Esophagus muscularis mucosa (tissue), 4 donors: ENCODE measurements at regions not wholly inside any gene's neighbourhood (a gene's known extent, or its start where the extent isn't known, plus 50 kb on each side); places are given as distances from the start of the nearest gene placed in this dataset.
A peak's percentile ranks its signal among the peaks of the same experiment; 100 is the strongest.
"Not testable (repeated sequence)": the region's sequence is repeated elsewhere in the genome, so short reads cannot be mapped to it uniquely, and the experiment has no call there.

ENCODE experiments used
- DNase-seq: peaks from one replicate; pipeline ENCODE4 v3.0.0-alpha.2; 2017; ENCODE audit errors: extremely low spot score
- H3K27ac ChIP-seq, 4 donors: fragments of 200-600 bp; sonication (generic); replicated peaks in 1 of 4; 1 replicate in 3 of 4; 2 replicates in 1 of 4; pipeline ENCODE4 v1.5.1; 2016 to 2019; ENCODE audit warnings: mild to moderate bottlenecking in 1 of 4
- H3K27me3 ChIP-seq, 4 donors: fragments of 200-600 bp; sonication (generic); one replicate each; pipeline versions ENCODE4 v1.5.1 to v1.6.0; 2016 to 2019
- H3K36me3 ChIP-seq, 4 donors: fragments of 200-600 bp; sonication (generic); one replicate each; pipeline ENCODE4 v1.5.1; 2016 to 2019
- H3K4me1 ChIP-seq, 4 donors: fragments of 200-600 bp; sonication (generic); one replicate each; pipeline ENCODE4 v1.5.1; 2016 to 2019
- H3K4me3 ChIP-seq, 4 donors: fragments of 200-600 bp; sonication (generic); 1 replicate in 2 of 4; 2 replicates in 2 of 4; pipeline ENCODE4 v1.5.1; 2016 to 2019; ENCODE audit warnings: mild to moderate bottlenecking in 4 of 4, moderate library complexity in 1 of 4
- H3K9me3 ChIP-seq, 4 donors: fragments of 200-600 bp; sonication (generic); 1 replicate in 3 of 4; 2 replicates in 1 of 4; pipeline ENCODE4 v1.5.1; 2016 to 2019
- WGBS: methylation state at CpG from one replicate; pipeline ENCODE4 v1.1.5; 2018; 5-methylcytosine and 5-hydroxymethylcytosine counted together
- intact Hi-C: fragments of 100-400 bp; cut with DNase I; formaldehyde crosslinking; loops from one replicate; pipeline ENCODE4 v1.15.1; 2023
- TF ChIP-seq, protein P1 (sequence below), 3 experiments: fragments of 200-600 bp in 2 of 3; fragments of 450-650 bp in 1 of 3; sonication (generic) in 2 of 3; IDR thresholded peaks; one replicate each; pipeline ENCODE4 v1.5.1; 2017 to 2019; ENCODE audit warnings: antibody characterized with exemption in 3 of 3, mild to moderate bottlenecking in 2 of 3, moderate library complexity in 1 of 3

DNA sequence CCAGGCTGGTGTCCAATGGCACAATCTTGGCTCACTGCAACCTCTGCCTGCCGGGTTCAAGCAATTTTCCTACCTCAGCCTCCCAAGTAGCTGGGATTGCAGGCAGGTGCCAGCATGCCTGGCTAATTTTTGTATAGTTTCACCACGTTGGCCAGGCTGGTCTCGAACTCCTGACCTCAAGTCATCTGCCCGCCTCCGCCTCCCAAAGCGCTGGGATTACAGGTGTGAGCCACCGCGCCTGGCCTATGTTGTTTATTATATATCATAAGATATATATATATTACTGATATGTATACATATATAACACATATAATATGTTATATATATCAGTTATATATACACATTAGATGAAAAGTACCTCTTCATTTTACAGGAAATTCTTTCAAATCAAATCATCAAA is 914.7 kb downstream of the FOXD4L5 start:
- H3K4me1 ChIP-seq, H3K27ac ChIP-seq, H3K9me3 ChIP-seq, H3K27me3 ChIP-seq, intact Hi-C loops, H3K36me3 ChIP-seq, DNase-seq, H3K4me3 ChIP-seq: not testable (repeated sequence)
- 81% methylated on average over 6 of the region's 8 CpGs for WGBS

DNA sequence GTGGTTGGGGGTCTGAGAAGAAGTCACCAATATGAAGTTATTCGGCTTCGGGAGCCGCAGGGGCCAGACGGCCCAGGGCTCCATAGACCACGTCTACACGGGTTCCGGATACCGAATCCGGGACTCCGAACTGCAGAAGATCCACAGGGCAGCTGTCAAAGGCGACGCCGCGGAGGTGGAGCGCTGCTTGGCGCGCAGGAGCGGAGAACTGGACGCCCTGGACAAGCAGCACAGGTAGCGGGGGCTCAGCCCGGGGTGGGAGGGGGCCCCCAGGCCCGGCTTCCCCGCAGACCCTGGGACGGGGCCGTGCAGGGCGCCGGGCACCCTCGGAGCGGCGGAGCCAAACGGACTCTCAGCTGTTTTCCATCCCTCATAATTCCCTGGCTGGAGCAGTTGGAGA is 915.4 kb downstream of the FOXD4L5 start:
- H3K4me3 ChIP-seq: peak overlapping the region; percentile 28 to 50 (median 46)
- H3K27me3 ChIP-seq, H3K9me3 ChIP-seq, DNase-seq, H3K4me1 ChIP-seq, intact Hi-C loops, H3K36me3 ChIP-seq, H3K27ac ChIP-seq: not testable (repeated sequence)
- WGBS: no CpG with 5 or more reads among the region's 31 CpGs

DNA sequence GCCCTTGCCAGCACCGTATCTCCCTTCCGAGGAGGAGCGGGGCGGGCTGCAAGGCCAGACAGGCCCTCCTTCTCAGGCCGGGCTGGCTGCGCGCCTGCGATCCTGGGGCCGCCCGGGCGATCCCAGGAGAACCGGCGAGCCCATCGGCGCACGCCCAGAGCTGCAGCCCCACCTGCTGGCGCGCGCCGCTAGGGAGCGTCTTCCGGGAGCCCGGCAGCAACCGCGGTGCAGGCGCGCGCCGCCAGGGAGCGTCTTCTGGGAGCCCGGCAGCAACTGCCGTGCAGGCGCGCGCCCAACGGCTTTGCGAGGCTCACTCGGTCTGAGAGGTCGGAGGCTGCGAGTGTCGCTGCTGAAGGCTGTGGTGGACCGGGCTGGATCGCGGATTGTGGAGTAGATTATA is 915.9 kb downstream of the FOXD4L5 start:
- peak overlapping the region in 3 of 4 donors; percentile 39 to 51 (median 41) for H3K4me3 ChIP-seq
- DNase-seq, intact Hi-C loops: not testable (repeated sequence)

DNA sequence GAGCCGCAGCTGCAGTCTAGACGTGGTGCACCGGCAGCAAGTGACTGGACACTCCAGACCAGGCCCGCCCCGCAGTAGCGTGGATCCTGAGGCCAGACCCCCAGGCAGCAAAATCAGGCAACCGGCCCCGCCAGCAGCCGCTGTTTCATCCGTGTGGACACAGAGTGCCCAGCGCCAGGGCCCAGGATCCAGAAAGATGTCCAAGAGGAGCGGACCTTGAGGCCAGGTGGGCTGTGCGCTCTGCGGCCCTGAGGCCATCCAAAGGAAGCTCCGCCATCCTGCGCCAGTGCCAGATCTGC is 916.4 kb downstream of the FOXD4L5 start:
- H3K36me3 ChIP-seq, H3K9me3 ChIP-seq, DNase-seq, intact Hi-C loops, H3K4me1 ChIP-seq, H3K27ac ChIP-seq, H3K27me3 ChIP-seq: not testable (repeated sequence)
- no CpG with 5 or more reads among the region's 16 CpGs for WGBS
- peak overlapping the region; percentile 42 to 50 (median 44) for H3K4me3 ChIP-seq

More for the DNA sequence above, 915.9 kb downstream of the FOXD4L5 start:
- WGBS: no CpG with 5 or more reads among the region's 44 CpGs
- not testable (repeated sequence) for H3K36me3 ChIP-seq, H3K9me3 ChIP-seq, H3K27ac ChIP-seq, H3K4me1 ChIP-seq, H3K27me3 ChIP-seq
- TF ChIP-seq, protein P1, sequence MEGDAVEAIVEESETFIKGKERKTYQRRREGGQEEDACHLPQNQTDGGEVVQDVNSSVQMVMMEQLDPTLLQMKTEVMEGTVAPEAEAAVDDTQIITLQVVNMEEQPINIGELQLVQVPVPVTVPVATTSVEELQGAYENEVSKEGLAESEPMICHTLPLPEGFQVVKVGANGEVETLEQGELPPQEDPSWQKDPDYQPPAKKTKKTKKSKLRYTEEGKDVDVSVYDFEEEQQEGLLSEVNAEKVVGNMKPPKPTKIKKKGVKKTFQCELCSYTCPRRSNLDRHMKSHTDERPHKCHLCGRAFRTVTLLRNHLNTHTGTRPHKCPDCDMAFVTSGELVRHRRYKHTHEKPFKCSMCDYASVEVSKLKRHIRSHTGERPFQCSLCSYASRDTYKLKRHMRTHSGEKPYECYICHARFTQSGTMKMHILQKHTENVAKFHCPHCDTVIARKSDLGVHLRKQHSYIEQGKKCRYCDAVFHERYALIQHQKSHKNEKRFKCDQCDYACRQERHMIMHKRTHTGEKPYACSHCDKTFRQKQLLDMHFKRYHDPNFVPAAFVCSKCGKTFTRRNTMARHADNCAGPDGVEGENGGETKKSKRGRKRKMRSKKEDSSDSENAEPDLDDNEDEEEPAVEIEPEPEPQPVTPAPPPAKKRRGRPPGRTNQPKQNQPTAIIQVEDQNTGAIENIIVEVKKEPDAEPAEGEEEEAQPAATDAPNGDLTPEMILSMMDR (IDR thresholded peaks at IDR 0.05): peak; percentile 30 to 39 (median 31)

DNA sequence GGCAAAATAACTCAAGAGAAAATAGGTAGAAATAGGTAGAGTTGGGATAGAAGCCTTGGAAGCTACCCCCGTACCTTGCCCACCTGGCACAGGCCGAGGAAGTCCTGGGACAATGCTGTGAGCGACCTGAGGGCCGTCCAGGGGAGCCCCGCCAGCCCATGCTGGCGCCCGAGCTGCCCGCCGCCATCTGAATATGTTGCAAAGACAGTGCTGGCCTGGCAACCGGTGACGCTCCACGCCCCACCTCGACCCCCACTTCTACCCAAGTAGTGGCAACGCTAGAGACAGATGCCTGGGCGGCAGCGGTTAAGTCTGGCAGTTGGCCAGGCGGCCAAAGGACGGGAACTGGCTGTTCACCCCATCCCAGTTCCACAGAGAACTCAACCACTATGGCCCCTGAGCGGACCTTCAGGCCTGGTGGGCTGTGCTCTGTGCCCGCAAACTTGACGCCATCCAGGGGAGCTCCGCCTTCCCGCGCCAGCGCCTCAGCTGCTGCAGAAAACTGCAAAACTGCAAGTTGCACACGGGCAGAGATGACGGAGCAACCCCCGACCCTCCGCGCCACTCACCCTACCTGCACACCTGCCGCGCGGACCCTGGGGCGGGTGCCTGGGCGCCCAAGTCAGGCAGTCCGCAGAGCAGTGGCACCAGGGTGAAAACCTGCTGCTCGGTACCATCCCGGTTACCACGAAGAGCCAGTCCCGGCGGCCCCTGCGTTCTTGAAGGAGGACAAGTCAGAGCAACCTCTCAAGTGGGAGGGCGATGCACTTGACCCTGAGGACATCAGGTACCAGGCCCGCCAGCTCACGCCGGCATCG is 917.0 kb downstream of the FOXD4L5 start:
- H3K36me3 ChIP-seq, H3K4me1 ChIP-seq, intact Hi-C loops, DNase-seq, H3K27me3 ChIP-seq, H3K9me3 ChIP-seq, H3K27ac ChIP-seq: not testable (repeated sequence)
- WGBS: no CpG with 5 or more reads among the region's 47 CpGs
- H3K4me3 ChIP-seq: peak overlapping the region; percentile 42 to 50 (median 44)
